ENCODE measurements at regions not wholly inside any gene's neighbourhood (a gene's known extent, or its start where the extent isn't known, plus 50 kb on each side); places are given as distances from the start of the nearest gene placed in this dataset.
A peak's percentile ranks its signal among the peaks of the same experiment; 100 is the strongest.

GRCh38 chr15:72972362-72972761, 79.9 kb upstream of the NEO1 start:
- TF ChIP-seq CTCF (IDR thresholded peaks at IDR 0.05), result no peak
- Histone ChIP-seq H3K9me3 (no peaks in the 10 kb centered on the region), H3K36me3 (no peaks in the 10 kb centered on the region), H3K4me3 (no peak overlapping the region), H3K4me1 (no peaks in the 10 kb centered on the region), H3K27me3 (peaks cover 0 to 8% of the 10 kb centered on the region in 2 donors), H3K27ac (peak overlapping the region in 1 of 2 donors; percentile 62)
- intact Hi-C loops (cut with DNase I), result no loop called here
- no peak for DNase-seq
- no peak for ATAC-seq

GRCh38 chr15:72971766-72972165, 80.5 kb upstream of the NEO1 start:
- Histone ChIP-seq H3K36me3 (no peaks in the 10 kb centered on the region), H3K27me3 (peaks cover 0 to 8% of the 10 kb centered on the region in 2 donors), H3K27ac (peak overlapping the region; percentile 31 to 62), H3K4me1 (no peaks in the 10 kb centered on the region), H3K4me3 (no peak overlapping the region), H3K9me3 (no peaks in the 10 kb centered on the region)
- TF ChIP-seq CTCF (IDR thresholded peaks at IDR 0.05), result no peak
- no peak for DNase-seq
- ATAC-seq, result no peak
- intact Hi-C loops (cut with DNase I), result no loop called here

- Histone ChIP-seq H3K4me1 (no peaks in the 10 kb centered on the region), H3K27ac (peak overlapping the region; percentile 31 to 62), H3K4me3 (no peak overlapping the region), H3K27me3 (peaks cover 0 to 8% of the 10 kb centered on the region in 2 donors), H3K36me3 (no peaks in the 10 kb centered on the region), H3K9me3 (no peaks in the 10 kb centered on the region)
- no peak for DNase-seq
- peak; percentile 62 for ATAC-seq
- intact Hi-C loops (cut with DNase I), result no loop called here
- TF ChIP-seq CTCF (IDR thresholded peaks at IDR 0.05), result no peak
Measured at GRCh38 chr15:72970933-72971760, 81.1 kb upstream of the NEO1 start.

GRCh38 chr15:72968531-72968922, 83.7 kb upstream of the NEO1 start:
- intact Hi-C loops (cut with DNase I), result no loop called here
- DNase-seq (peak in 1 of 4 donors; percentile 32), ATAC-seq (no peak)
- peaks cover 0 to 8% of the 10 kb centered on the region in 2 donors for H3K27me3 ChIP-seq
- H3K36me3 ChIP-seq, result no peaks in the 10 kb centered on the region
- H3K4me1 ChIP-seq, result no peaks in the 10 kb centered on the region
- H3K9me3 ChIP-seq, result peaks cover 0 to under 1% of the 10 kb centered on the region in 2 donors
- no peak overlapping the region for H3K27ac ChIP-seq
- H3K4me3 ChIP-seq, result no peak overlapping the region
- TF ChIP-seq CTCF (IDR thresholded peaks at IDR 0.05), result no peak

- ATAC-seq (no peak), DNase-seq (peak in 2 of 4 donors; percentile 14 to 42)
- intact Hi-C loops (cut with DNase I), result no loop called here
- Histone ChIP-seq H3K27ac (no peak overlapping the region), H3K9me3 (peaks cover 0 to 3% of the 10 kb centered on the region in 2 donors), H3K4me3 (no peak overlapping the region), H3K36me3 (no peaks in the 10 kb centered on the region), H3K4me1 (no peaks in the 10 kb centered on the region), H3K27me3 (peaks cover 0 to 8% of the 10 kb centered on the region in 2 donors)
- TF ChIP-seq CTCF (IDR thresholded peaks at IDR 0.05), result no peak
Measured at GRCh38 chr15:72967811-72968530, 84.3 kb upstream of the NEO1 start.
